Heart left ventricle (tissue), 16 donors: ENCODE measurements at regions not wholly inside any gene's neighbourhood (a gene's known extent, or its start where the extent isn't known, plus 50 kb on each side); places are given as distances from the start of the nearest gene placed in this dataset.
"Not testable (repeated sequence)": the region's sequence is repeated elsewhere in the genome, so short reads cannot be mapped to it uniquely, and the experiment has no call there.

Experiments
- ATAC-seq, 4 donors: fragments of 200-7000 bp; cut with Tn5 transposase; one replicate each; pipeline ENCODE4 v1.9.1; 2020 to 2022; ENCODE audit warnings: moderate library complexity in 4 of 4, mild to moderate bottlenecking in 3 of 4, moderate number of reproducible peaks in 1 of 4
- DNase-seq, 5 donors: peaks; one replicate each; pipeline ENCODE4 v3.0.0-alpha.2; 2020
- H3K27ac ChIP-seq, 12 donors: fragments of 200-600 bp; sonication (generic) in 4 of 12; one replicate each; pipeline versions ENCODE4 v1.5.0 to v1.8.0; 2016 to 2022; ENCODE audit warnings: mild to moderate bottlenecking in 2 of 12
- H3K27me3 ChIP-seq, 9 donors: fragments of 200-600 bp; sonication (generic) in 2 of 9; one replicate each; pipeline versions ENCODE4 v1.5.1 to v1.8.0; 2016 to 2022; ENCODE audit warnings: mild to moderate bottlenecking in 3 of 9
- H3K36me3 ChIP-seq, 9 donors: fragments of 200-600 bp; sonication (generic) in 2 of 9; one replicate each; pipeline versions ENCODE4 v1.5.0 to v1.8.0; 2018 to 2022; ENCODE audit warnings: mild to moderate bottlenecking in 2 of 9
- H3K4me1 ChIP-seq, 12 donors: fragments of 200-600 bp; sonication (generic) in 4 of 12; one replicate each; pipeline versions ENCODE4 v1.5.0 to v1.8.0; 2016 to 2022; ENCODE audit warnings: mild to moderate bottlenecking in 3 of 12
- H3K4me3 ChIP-seq, 12 donors: fragments of 200-600 bp; sonication (generic) in 4 of 12; one replicate each; pipeline versions ENCODE4 v1.5.0 to v1.8.0; 2017 to 2022; ENCODE audit warnings: mild to moderate bottlenecking in 9 of 12, moderate library complexity in 4 of 12
- H3K9me3 ChIP-seq, 12 donors: fragments of 200-600 bp; sonication (generic) in 4 of 12; one replicate each; pipeline versions ENCODE4 v1.5.0 to v1.8.0; 2016 to 2022; ENCODE audit warnings: mild to moderate bottlenecking in 1 of 12
- CTCF ChIP-seq, 12 donors: fragments of 200-600 bp; sonication (generic) in 4 of 12; IDR thresholded peaks; one replicate each; pipeline versions ENCODE4 v1.5.0 to v1.8.0; 2018 to 2022; ENCODE audit warnings: antibody characterized with exemption in 12 of 12, mild to moderate bottlenecking in 5 of 12
- POLR2A ChIP-seq, 2 donors: fragments of 450-650 bp; IDR thresholded peaks; one replicate each; pipeline ENCODE4 v1.6.1; 2017; ENCODE audit warnings: antibody characterized with exemption in 2 of 2, mild to moderate bottlenecking in 2 of 2, moderate library complexity in 2 of 2
- WGBS, 4 donors: extraction: QIAGEN DNeasy Blood & Tissue Kit in 2 of 4; methylation state at CpG; one replicate each; pipeline versions ENCODE4 v1.1.5 to v1.1.7; 2013 to 2018; 5-methylcytosine and 5-hydroxymethylcytosine counted together
- intact Hi-C, 10 donors: fragments of 100-400 bp; cut with DNase I; formaldehyde crosslinking; loops; one replicate each; pipeline versions ENCODE4 v1.11.1 to v1.14.2; 2022
- donor health status: ischemic (EF 13 %, LVEDD 7.1; RV severe dilation, severe dysfunction).
- donor health status: healthy with polysubstance abuse.
- donor health status: DM: no; HTN: yes; CAD: no.
- donor health status: DM: no; HTN: no; CAD: no.
- donor health status: ischemic (EF 25% LVEDD 6.9; RV normal size, moderate dysfunction).
- donor health status: ischemic (EF 25% LVEDD 5.7; RV mildly dilated, moderate dysfunction).
- donor health status: healthy.
- donor health status: DM: yes; HTN: yes; CAD: no.
- donor health status: ischemic (EF 35%, LVEDD 5.7; RV mildly dilated, moderate dysfunction).
- donor health status: nonischemic (EF 11% LVEDD 7.7; RV severe dilation, severe dysfunction).
- donor health status: DM: yes; HTN: yes; CAD: no.
- donor health status: PGD.
- donor health status: ischemic (EF 29% LVEDD 5.4; RV normal size, mild dysfunction).
- donor health status: nonischemic (EF 23%, LVEDD 6.1; RV moderate dilation, normal function).

DNA sequence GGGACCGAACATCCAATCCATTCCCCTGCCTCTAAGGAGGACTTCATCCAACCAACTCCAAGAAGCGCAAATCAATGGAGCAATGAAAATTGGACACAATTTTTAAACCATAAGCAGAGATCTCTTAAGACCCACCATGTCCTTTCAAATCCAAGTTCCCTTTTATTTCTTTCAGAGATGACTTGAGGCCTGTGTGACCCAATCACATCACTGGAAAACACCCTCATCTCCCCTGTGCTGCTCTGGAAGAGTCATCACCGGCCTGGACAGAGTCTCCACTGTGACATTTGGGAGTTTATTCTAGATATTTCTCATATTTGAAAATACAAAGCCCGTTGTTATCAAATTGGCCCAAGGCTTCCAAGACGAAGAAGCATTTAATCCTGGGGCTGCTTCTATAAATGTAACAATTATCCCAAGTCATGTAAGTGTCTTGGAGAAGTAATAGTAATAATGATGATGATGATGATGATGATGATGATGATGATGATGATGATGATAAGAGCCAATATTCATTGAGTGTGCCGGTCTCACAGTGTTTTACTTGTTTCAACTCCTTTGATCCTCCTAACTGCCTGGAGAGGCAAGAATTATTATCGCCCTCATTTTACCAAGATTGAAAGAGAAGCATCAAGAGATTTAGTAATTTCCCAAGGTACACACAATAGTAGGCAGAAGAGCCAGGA, 72.1 kb downstream of the COPRS start:
- intact Hi-C loops = no loop called here
- Histone ChIP-seq H3K27me3 (no peaks in the 10 kb centered on the region), H3K4me1 (peaks cover 0 to 14% (median 0%) of the 10 kb centered on the region in 12 donors), H3K36me3 (no peaks in the 10 kb centered on the region), H3K4me3 (no peak overlapping the region), H3K27ac (no peak overlapping the region), H3K9me3 (no peaks in the 10 kb centered on the region)
- TF ChIP-seq POLR2A (IDR thresholded peaks at IDR 0.05) (no peak), CTCF (IDR thresholded peaks at IDR 0.05) (no peak)
- WGBS, 4 donors = 85 to 90% (median 87%) methylated on average over 7 of the region's 7 CpGs
- DNase-seq = no peak
- no peak for ATAC-seq

DNA sequence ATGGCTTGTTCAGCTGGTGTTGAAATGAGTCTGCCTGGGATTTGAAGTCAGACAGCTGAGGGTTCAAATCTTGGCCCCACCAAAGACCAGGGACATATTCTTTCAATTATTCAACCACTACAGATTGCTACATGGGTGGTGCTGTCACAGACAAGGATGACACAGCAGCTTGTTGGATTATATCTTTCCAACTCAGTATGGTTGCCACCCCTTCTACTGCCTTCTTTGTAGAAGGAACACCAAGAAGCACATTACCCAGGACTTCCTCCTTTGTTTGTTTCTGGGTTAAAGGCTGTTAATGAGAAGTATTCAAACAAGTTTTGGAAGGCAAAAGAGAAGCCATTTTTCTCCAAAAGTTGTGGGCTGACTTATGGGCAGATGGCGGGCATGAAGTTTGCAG, 78.6 kb downstream of the COPRS start:
- DNase-seq = no peak
- TF ChIP-seq CTCF (IDR thresholded peaks at IDR 0.05) (no peak), POLR2A (IDR thresholded peaks at IDR 0.05) (no peak)
- peaks cover 0 to 6% (median 0%) of the 10 kb centered on the region in 12 donors for H3K4me1 ChIP-seq
- no peak overlapping the region for H3K27ac ChIP-seq
- 50 to 100% (median 96%) methylated on average over 1 of the region's 1 CpG for WGBS, 4 donors
- H3K27me3 ChIP-seq = no peaks in the 10 kb centered on the region
- no peak overlapping the region for H3K4me3 ChIP-seq
- ATAC-seq = no peak
- peaks cover 0 to 5% (median 0%) of the 10 kb centered on the region in 12 donors for H3K9me3 ChIP-seq
- intact Hi-C loops = no loop called here
- H3K36me3 ChIP-seq = no peaks in the 10 kb centered on the region

DNA sequence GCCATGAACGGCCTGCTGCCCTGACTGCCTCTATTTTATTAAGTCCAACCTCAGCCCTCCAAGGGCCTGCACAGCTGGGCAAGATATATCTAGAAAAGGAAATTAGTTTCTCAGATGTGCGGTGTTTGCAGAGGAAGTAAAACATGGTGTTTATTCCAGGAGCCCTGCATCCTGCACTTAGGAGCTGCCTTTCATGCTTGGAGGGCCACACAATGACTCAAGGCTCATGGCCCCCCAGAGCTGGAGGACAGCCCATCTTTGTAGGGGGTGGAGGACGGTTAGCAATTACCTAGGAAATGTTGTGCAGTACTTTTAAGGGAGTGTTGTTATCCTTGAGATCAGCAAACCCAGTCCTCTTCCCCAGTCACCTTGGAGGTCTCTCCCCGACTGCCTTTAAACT, 80.5 kb downstream of the COPRS start:
- H3K9me3 ChIP-seq = peaks cover 0 to 5% (median 0%) of the 10 kb centered on the region in 12 donors
- H3K4me3 ChIP-seq = no peak overlapping the region
- TF ChIP-seq CTCF (IDR thresholded peaks at IDR 0.05) (no peak), POLR2A (IDR thresholded peaks at IDR 0.05) (no peak)
- peaks cover 0 to 6% (median 0%) of the 10 kb centered on the region in 12 donors for H3K4me1 ChIP-seq
- ATAC-seq = peak in 2 of 4 donors; percentile 41 to 95
- H3K27ac ChIP-seq = peak overlapping the region in 3 of 12 donors; percentile 52 to 69 (median 52)
- intact Hi-C loops = no loop called here
- 46 to 52% (median 48%) methylated on average over 4 of the region's 4 CpGs for WGBS, 4 donors
- H3K27me3 ChIP-seq = no peaks in the 10 kb centered on the region
- H3K36me3 ChIP-seq = no peaks in the 10 kb centered on the region
- DNase-seq = peak in 2 of 5 donors; percentile 37 to 41

DNA sequence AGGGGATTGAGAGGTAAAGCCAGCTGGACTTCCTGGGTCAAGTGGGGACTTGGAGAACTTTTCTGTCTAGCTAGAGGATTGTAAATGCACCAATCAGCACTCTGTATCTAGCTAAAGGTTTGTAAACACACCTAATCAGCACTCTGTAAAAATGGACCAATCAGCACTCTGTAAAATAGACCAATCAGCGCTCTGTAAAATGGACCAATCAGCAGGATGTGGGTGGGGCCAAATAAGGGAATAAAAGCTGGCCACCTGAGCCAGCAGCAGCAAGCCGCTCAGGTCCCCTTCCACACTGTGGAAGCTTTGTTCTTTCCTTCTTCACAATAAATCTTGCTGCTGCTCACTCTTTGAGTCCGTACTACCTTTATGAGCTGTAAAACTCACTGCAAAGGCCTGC, 87.7 kb downstream of the COPRS start:
- H3K27ac ChIP-seq, DNase-seq, H3K36me3 ChIP-seq, H3K9me3 ChIP-seq, H3K4me1 ChIP-seq, H3K4me3 ChIP-seq, H3K27me3 ChIP-seq, ATAC-seq, intact Hi-C loops: not testable (repeated sequence)
- 93 to 100% (median 98%) methylated on average over 3 of the region's 3 CpGs for WGBS, 4 donors

DNA sequence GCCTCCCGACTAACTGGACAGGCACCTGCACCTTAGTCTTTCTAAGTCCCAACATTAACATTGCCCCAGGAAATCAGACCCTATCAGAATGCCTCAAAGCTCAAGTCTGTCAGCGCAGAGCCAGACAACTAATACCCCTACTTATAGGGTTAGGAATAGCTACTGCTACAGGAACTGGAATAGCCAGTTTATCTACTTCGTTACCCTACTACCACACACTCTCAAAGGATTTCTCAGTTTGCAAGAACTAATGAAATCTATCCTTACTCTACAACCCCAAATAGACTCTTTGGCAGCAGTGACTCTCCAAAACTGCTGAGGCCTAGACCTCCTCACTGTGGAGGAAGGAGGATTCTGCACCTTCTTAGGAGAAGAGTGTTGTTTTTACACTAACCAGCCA, 88.5 kb downstream of the COPRS start:
- H3K27me3 ChIP-seq, H3K4me3 ChIP-seq, H3K27ac ChIP-seq, DNase-seq, intact Hi-C loops, H3K36me3 ChIP-seq, ATAC-seq, H3K9me3 ChIP-seq, H3K4me1 ChIP-seq: not testable (repeated sequence)
- WGBS, 4 donors = 93 to 98% (median 96%) methylated on average over 3 of the region's 3 CpGs

GRCh38 chr17:31761836-31762510, 97.1 kb downstream of the COPRS start:
- H3K27ac ChIP-seq, H3K36me3 ChIP-seq, H3K4me1 ChIP-seq, DNase-seq, H3K9me3 ChIP-seq, H3K27me3 ChIP-seq, intact Hi-C loops, H3K4me3 ChIP-seq, ATAC-seq: not testable (repeated sequence)
- WGBS, 4 donors = 94 to 96% (median 94%) methylated on average over 7 of the region's 7 CpGs
